ENCODE measurements at regions not wholly inside any gene's neighbourhood (a gene's known extent, or its start where the extent isn't known, plus 50 kb on each side); places are given as distances from the start of the nearest gene placed in this dataset.
"Not testable (repeated sequence)": the region's sequence is repeated elsewhere in the genome, so short reads cannot be mapped to it uniquely, and the experiment has no call there.

GRCh38 chr12:94916663-94917062, 86.8 kb downstream of the NDUFA12 start:
- Histone ChIP-seq H3K9ac (no peak overlapping the region), H4K20me1 (ENCODE audit: insufficient read depth) (no peaks in the 10 kb centered on the region), H3K4me2 (no peak overlapping the region), H3F3A (replicated peaks; ENCODE audit: insufficient read depth) (no peaks in the 10 kb centered on the region), H3K9me2 (no peaks in the 10 kb centered on the region), H3K4me3 (ENCODE audit: low read depth in 2 of 2, low read length in 1 of 2) (no peak overlapping the region), H3K36me3 (replicated peaks in 1 of 2; ENCODE audit: control insufficient read depth in 1 of 2, insufficient read depth in 2 of 2, low read length in 1 of 2) (no peaks in the 10 kb centered on the region), H3K79me2 (ENCODE audit: insufficient read depth) (no peaks in the 10 kb centered on the region), H3K9me3 (no peaks in the 10 kb centered on the region), H3K4me1 (ENCODE audit: control insufficient read depth in 1 of 2, insufficient read depth in 2 of 2, low read depth in 1 of 2, low read length in 1 of 2) (no peaks in the 10 kb centered on the region), H3K27me3 (ENCODE audit: insufficient read depth) (no peaks in the 10 kb centered on the region), H3K27ac (ENCODE audit: low read depth in 2 of 2, low read length in 1 of 2) (no peak overlapping the region), H2AFZ (ENCODE audit: low read depth) (no peak overlapping the region)
- POLR2A ChIA-PET, result no interaction called here
- no peak for DNase-seq
- CTCF ChIA-PET, result no interaction called here
- 69% methylated on average over 6 of the region's 6 CpGs for WGBS (ENCODE audit: low lambda C conversion rate)
- no peak for TF ChIP-seq MXI1 (IDR thresholded peaks at IDR 0.05; ENCODE audit: low read depth, low read length)
- TF ChIP-seq, protein P1, sequence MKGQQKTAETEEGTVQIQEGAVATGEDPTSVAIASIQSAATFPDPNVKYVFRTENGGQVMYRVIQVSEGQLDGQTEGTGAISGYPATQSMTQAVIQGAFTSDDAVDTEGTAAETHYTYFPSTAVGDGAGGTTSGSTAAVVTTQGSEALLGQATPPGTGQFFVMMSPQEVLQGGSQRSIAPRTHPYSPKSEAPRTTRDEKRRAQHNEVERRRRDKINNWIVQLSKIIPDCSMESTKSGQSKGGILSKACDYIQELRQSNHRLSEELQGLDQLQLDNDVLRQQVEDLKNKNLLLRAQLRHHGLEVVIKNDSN (IDR thresholded peaks at IDR 0.05; ENCODE audit: borderline replicate concordance, low read depth), result no peak
- no peak for TF ChIP-seq POLR2AphosphoS5 (IDR thresholded peaks at IDR 0.05; ENCODE audit: low read depth, low read length)
- no peak for TF ChIP-seq GABPA (IDR thresholded peaks at IDR 0.05; ENCODE audit: low read depth)

DNA sequence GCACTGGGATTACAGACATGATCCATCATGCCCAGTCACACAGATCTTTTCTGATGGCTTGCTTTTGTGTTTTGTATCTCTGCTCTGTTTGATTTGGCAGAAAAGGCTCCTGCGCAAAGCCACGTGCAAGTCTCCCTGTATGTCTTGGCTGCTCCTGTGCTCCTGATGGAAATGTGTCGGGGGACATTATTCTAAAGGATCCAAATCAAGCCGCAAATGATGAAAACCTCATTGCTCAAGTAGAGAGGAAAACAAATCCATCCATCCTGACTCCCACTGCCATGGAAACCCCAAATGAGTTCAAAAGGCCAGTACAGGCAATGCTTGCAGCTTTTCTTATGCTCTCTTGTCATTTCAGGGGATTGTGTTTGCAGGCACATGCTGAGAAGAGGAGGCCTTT, 93.8 kb downstream of the NDUFA12 start:
- H2AFZ ChIP-seq (ENCODE audit: low read depth), result no peak overlapping the region
- no peak overlapping the region for H3K4me2 ChIP-seq
- ChIA-PET POLR2A (no interaction called here), CTCF (no interaction called here)
- no peaks in the 10 kb centered on the region for H3F3A ChIP-seq (replicated peaks; ENCODE audit: insufficient read depth)
- 49% methylated on average over 4 of the region's 4 CpGs for WGBS (ENCODE audit: low lambda C conversion rate)
- H3K4me3 ChIP-seq (ENCODE audit: low read depth in 2 of 2, low read length in 1 of 2), result no peak overlapping the region
- no peak for DNase-seq
- no peaks in the 10 kb centered on the region for H4K20me1 ChIP-seq (ENCODE audit: insufficient read depth)
- H3K9me2 ChIP-seq, result no peaks in the 10 kb centered on the region
- H3K9me3 ChIP-seq, result no peaks in the 10 kb centered on the region
- no peaks in the 10 kb centered on the region for H3K4me1 ChIP-seq (ENCODE audit: control insufficient read depth in 1 of 2, insufficient read depth in 2 of 2, low read depth in 1 of 2, low read length in 1 of 2)
- H3K79me2 ChIP-seq (ENCODE audit: insufficient read depth), result no peaks in the 10 kb centered on the region
- H3K36me3 ChIP-seq (replicated peaks in 1 of 2; ENCODE audit: control insufficient read depth in 1 of 2, insufficient read depth in 2 of 2, low read length in 1 of 2), result no peaks in the 10 kb centered on the region
- no peak for TF ChIP-seq CHD2 (IDR thresholded peaks at IDR 0.05; ENCODE audit: low read length, partially characterized antibody)
- TF ChIP-seq TAF1 (IDR thresholded peaks at IDR 0.05; ENCODE audit: borderline replicate concordance, low read depth, low read length), result no peak
- TF ChIP-seq CTCF (IDR thresholded peaks at IDR 0.05), result no peak
- no peak for TF ChIP-seq POLR2AphosphoS5 (IDR thresholded peaks at IDR 0.05; ENCODE audit: low read depth, low read length)
- no peak for TF ChIP-seq SMC3 (IDR thresholded peaks at IDR 0.05; ENCODE audit: low read depth, low read length)
- no peak for TF ChIP-seq YY1 (IDR thresholded peaks at IDR 0.05; ENCODE audit: low read depth)
- H3K9ac ChIP-seq, result no peak overlapping the region
- H3K27ac ChIP-seq (ENCODE audit: low read depth in 2 of 2, low read length in 1 of 2), result no peak overlapping the region
- no peaks in the 10 kb centered on the region for H3K27me3 ChIP-seq (ENCODE audit: insufficient read depth)

- H3K4me2 ChIP-seq; CTCF ChIA-PET; H4K20me1 ChIP-seq (ENCODE audit: insufficient read depth); H3K27me3 ChIP-seq (ENCODE audit: insufficient read depth); H3K9ac ChIP-seq; DNase-seq; H3F3A ChIP-seq (replicated peaks; ENCODE audit: insufficient read depth); H3K79me2 ChIP-seq (ENCODE audit: insufficient read depth); H3K9me2 ChIP-seq; H2AFZ ChIP-seq (ENCODE audit: low read depth); H3K27ac ChIP-seq (ENCODE audit: low read depth in 2 of 2, low read length in 1 of 2); H3K36me3 ChIP-seq (replicated peaks in 1 of 2; ENCODE audit: control insufficient read depth in 1 of 2, insufficient read depth in 2 of 2, low read length in 1 of 2); H3K4me1 ChIP-seq (ENCODE audit: control insufficient read depth in 1 of 2, insufficient read depth in 2 of 2, low read depth in 1 of 2, low read length in 1 of 2); H3K9me3 ChIP-seq; POLR2A ChIA-PET; H3K4me3 ChIP-seq (ENCODE audit: low read depth in 2 of 2, low read length in 1 of 2): not testable (repeated sequence)
- WGBS (ENCODE audit: low lambda C conversion rate), result 55% methylated on average over 4 of the region's 4 CpGs
Observed at GRCh38 chr12:94905749-94906148, 97.7 kb downstream of the NDUFA12 start.

Measured in SK-N-SH (cell line).